ENCODE measurements at regions not wholly inside any gene's neighbourhood (a gene's known extent, or its start where the extent isn't known, plus 50 kb on each side); places are given as distances from the start of the nearest gene placed in this dataset.

- no peak for DNase-seq (ENCODE audit: low read depth in 1 of 2, low spot score in 1 of 2)
Observed at GRCh38 chr7:35398518-35398917, 144.6 kb upstream of the TBX20 start.

GRCh38 chr7:35390146-35390545 lies 136.2 kb upstream of the TBX20 start:
- no peak for DNase-seq (ENCODE audit: low read depth in 1 of 2, low spot score in 1 of 2)

- DNase-seq (ENCODE audit: low read depth in 1 of 2, low spot score in 1 of 2): no peak
Observed at GRCh38 chr7:35389636-35390035, 135.7 kb upstream of the TBX20 start.

DNA sequence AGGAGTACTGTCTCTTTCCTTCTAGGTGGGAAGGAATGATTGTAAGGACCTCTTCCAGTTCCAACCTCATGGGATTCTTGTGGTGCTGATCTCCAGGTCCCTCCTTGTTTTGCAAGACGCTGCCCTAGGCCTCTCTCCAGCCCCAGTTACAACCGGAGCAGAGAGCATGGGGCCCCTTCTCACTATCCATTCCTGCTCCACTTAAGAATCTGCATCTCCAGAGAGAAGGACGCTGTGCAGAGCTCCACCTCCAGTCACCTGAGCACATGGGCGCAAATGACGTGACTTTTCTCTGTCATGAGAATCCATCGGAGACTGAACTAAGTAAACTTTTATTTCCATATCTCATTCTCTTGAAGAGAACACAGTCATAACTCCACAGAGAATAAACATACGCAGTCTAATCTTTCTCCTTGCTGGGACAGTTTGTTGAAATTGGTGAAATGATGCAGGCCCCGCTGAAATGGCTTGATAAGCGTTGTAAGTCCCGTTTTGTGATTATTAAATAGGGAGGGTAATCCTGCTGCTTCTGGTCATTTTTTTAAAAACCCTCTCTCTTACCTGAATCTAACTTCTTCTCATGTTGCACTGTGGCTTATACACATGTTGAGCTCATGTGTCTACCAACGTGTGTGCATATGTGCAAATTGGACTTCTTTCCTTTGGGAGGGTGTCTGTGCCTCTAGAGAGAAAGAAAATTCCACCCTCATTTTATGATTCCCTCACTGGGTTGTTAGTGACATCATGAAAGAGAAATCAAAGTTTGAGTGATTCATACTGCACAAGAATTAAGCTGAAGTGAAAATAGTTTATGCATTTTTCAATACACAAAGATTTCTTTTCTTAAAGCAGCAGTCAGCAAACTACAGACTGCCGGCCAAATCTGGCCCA lies 133.2 kb upstream of the TBX20 start:
- no peak for DNase-seq (ENCODE audit: low read depth in 1 of 2, low spot score in 1 of 2)

DNA sequence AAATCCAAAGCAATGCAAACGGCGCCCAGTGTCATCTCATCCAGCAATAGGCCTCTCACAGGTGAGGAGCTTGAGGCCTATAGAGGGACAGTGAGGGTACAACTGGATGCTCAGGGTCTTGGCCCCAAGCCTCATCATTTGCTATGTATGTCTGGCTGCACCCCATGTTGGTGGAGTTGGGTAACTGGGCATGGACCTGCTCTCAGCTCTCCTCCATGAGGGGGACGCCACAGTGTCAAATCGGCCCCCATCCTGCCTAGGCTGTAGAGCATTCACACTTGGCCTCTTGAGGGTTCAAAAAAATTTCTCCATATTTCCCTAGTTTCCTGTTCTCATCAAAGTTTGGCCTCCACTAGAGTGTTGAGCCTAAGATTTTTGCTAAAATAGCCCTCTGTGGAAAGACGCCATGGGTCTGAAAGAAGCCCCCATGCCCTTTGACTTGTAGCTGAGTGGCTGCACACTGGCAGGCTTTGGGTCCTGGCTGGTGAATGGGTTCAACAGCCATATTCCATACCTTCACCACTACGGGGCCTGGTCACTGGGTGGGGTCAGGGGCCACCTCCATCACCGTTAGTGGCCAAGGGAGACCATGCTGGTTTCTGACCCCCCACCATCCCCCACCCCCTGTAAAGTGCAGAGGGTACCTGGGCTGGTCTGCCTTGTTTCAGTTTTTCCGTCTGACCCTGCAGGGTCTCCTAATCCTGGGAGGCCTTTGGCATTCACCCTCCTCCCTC lies 132.3 kb upstream of the TBX20 start:
- no peak for DNase-seq (ENCODE audit: low read depth in 1 of 2, low spot score in 1 of 2)

DNA sequence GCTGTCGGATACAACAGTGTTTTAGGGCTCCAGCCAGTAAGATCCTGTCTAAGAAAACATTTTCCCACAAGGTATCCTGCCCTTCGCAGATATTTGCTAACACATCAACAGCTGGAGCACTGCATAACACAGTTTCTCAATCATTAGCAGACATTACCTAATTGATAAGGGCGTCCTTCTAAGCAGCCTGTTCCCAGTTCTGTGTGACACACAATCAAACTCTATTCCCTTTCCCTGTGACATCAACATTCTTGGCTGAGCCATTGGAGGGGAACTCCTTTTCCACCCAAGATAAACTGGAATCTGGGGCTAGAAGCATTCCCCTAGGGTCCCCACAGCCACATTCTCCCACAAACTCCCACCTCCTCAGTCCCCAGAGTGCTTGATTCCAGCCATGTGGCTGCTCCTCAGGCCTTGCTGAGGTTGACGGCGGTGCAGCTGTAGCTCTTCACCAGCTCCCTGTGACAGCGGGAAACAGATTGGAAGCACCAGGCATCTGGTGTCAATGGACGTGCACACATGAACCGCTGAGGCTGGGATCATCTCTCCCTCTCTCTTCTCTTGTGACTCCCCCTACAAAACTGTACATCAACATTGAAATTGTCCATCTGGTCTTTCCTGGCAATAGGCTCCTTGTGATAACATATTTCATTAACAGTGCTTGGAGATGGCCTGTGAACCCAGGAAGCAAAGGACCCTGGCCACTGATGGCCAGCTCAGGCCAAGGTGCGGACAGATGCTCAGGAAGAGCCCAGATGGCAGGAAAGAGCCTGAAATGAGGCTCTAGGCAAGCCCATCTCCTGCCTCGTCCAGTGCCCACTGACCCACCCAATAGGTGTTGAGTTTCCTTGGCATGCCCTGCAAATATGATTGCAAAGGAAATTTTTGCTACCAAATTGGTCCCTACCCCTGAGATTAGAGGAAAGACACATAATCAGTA lies 131.1 kb upstream of the TBX20 start:
- no peak for DNase-seq (ENCODE audit: low read depth in 1 of 2, low spot score in 1 of 2)

DNA sequence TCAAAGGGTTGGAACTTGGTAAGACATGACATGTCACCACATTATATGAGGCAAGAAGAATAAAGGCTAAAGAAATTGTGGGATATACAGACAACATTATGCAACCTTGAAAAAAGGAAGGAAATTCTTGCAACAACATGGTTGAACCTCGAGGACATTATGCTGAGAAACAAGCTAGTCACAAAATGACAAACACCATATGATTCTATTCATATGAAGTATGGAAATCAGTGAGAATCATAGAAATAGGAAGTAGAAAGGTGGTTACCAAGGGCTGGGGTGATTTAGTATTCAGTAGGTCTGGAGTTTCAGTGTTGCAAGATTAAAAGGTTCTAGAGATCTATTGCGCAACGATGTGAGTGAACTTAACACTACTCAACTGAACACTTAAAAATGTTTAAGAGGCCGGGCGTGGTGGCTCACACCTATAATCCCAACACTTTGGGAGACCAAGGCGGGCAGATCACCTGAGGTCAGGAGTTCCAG lies 126.9 kb upstream of the TBX20 start:
- DNase-seq (ENCODE audit: low read depth in 1 of 2, low spot score in 1 of 2): no peak

DNA sequence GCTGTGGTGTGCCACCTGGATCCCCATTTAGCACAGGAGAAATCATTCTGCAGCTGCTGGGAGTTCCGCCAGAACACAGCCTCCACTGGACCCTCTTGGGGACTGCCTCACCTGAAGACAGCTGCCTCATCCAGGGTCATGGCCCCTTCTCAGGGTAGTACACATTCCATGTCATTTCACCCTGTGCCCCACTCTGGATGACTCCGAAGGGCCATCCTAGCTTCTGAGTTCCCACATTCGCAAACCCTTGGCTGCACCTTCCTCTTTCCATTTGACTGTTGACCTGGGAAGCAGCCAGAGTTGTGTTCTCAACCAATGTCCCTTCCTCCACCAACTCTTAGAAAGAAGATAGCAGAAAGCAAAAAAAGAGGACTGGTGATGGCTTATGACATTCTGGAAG lies 125.6 kb upstream of the TBX20 start:
- DNase-seq (ENCODE audit: low read depth in 1 of 2, low spot score in 1 of 2): no peak

DNA sequence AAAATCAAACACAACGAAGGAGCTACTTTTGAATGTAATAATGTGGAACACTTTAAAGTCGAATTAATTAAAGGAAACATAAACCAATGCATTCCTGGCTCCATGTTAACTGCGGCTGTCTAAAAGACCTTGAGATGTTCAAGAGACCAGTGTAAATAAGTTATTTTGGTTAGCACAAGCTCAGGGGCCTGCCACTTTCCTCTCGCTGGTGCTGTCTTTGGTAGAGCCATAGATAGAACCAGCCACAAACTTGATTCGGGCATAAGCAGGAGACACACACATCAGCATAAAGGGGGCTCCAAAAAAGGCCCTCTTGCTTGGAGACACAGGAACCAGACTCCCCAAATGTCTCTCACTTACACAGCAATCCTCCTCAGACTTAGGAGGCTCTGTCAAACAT lies 121.6 kb upstream of the TBX20 start:
- DNase-seq (ENCODE audit: low read depth in 1 of 2, low spot score in 1 of 2): no peak

- DNase-seq (ENCODE audit: low read depth in 1 of 2, low spot score in 1 of 2): no peak
Observed at GRCh38 chr7:35374858-35375257, 121.0 kb upstream of the TBX20 start.

- no peak for DNase-seq (ENCODE audit: low read depth in 1 of 2, low spot score in 1 of 2)
Observed at GRCh38 chr7:35371221-35371620, 117.3 kb upstream of the TBX20 start.

DNA sequence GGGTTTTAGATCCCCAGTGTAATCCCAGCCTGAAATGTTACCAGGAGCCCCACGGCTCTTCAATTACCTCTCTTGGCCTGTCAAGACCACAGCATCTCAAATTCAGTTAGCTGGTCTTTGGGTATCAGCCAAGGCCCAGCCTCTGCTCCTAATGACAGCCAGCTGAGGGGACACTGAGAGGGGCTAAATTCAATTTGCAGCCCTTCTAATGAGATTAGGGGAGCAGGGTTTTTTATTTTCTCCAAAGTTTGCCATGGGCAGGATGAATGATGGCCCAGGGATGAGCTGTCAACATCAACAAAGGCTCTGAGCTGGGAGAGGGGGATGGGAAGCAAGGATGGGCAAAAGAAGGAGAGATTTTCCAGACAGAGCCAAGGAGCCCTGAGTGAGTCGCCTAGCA lies 116.8 kb upstream of the TBX20 start:
- DNase-seq (ENCODE audit: low read depth in 1 of 2, low spot score in 1 of 2): no peak

DNA sequence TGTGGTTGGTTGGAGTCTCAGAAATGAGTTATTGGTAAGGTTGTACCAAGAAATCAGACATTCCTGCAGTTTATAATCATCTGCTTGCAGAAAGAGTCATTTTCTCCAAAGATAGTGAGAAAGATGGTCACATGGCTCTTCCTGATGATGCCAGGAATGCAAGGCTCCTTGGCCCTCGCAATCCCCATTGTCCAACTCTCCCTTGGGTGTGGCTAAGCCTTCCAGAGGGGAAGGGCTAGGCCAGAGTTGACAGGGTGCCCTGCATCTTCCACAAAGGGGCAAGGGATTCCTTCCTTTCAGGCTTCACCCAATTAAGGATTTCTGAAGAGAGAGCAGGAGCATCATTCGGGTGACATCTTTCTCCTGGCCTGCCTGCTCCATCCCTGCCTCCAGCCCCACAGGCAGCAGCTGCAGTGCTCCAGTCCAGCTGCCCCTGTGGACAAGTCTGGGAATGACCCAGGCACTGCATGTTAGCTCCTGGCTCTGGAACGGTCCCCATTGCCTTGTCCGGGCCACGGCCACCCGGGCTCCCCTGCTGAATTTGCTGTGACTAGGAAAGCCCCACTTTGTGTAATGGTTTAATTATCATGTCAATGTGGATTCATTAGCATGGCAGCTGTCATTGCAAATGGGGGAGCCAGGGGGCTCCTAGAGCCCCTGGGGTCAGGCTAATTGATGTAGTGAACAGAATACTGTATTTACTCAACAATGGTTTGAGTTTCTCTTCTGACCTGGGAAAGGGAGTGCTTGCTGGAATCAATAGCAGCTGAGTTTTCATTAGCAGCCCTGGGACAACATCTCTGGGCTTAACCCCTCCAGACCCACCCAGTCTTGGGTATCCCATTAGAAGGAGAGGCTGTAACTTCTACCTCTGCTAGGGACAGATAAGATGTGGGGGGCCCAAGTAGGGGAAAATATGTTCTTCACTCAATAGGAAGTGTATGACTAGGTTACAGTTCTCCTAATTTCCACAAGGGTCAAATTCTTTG lies 112.6 kb upstream of the TBX20 start:
- no peak for DNase-seq (ENCODE audit: low read depth in 1 of 2, low spot score in 1 of 2)

- no peak for DNase-seq (ENCODE audit: low read depth in 1 of 2, low spot score in 1 of 2)
Observed at GRCh38 chr7:35365523-35365922, 111.6 kb upstream of the TBX20 start.

DNA sequence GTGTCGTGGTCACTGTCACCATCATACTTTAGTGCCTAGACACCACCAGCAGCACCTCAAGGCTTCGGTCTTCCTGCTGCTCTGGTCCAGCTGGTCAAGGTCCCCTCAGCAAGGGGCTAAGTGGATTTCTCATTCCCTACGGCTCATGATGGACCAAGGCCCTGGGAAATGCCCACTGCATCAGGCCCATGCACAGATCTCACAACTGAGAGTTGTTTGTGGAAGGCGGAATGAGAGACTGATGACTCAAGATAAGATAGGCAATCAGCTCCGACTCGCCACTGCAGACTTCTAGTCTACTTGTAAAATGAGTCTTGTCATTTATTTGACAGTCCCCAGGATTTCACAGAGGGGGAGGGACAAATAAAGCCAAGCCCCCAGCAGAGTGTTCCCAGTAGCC lies 108.4 kb upstream of the TBX20 start:
- no peak for DNase-seq (ENCODE audit: low read depth in 1 of 2, low spot score in 1 of 2)

DNA sequence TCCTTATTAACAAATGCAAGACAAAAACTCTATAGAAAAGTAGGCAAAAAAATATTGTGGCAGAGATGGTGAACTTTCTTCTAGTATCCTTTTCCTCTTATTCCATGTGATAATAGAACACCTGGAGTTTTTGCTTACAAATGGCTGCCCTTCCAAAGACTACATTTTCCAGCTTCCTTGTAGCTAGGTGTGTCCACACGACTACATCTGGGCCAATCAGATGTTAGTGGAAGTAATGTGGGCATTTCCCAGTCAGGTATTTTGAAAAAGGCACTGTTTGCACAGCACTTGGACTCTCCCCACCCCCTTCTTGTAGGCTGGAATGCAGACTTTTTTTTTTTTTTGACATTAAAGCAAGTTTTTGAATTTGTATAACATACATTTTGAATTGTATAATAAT lies 105.5 kb upstream of the TBX20 start:
- no peak for DNase-seq (ENCODE audit: low read depth in 1 of 2, low spot score in 1 of 2)

GRCh38 chr7:35356495-35356894 lies 102.6 kb upstream of the TBX20 start:
- DNase-seq (ENCODE audit: low read depth in 1 of 2, low spot score in 1 of 2): no peak

DNA sequence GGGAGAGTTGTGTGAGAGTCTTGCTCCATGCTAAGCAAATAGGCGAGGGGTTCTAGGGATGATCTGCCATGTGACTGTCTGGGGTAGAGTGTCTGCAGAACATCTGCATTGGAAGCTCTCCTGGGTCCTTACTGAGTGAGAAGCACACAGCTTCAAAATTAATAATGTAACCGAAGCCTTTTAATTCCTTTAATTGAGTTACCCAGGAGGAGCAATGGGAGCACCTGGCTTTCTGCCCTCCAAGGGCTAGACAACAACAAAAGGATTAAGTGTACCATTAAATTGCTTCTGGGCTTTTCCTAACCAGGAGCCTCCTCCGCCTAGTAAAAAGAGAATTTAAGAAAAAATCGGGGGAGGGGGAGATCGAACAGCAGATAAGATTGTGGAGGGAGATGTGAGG lies 102.0 kb upstream of the TBX20 start:
- no peak for DNase-seq (ENCODE audit: low read depth in 1 of 2, low spot score in 1 of 2)

- DNase-seq (ENCODE audit: low read depth in 1 of 2, low spot score in 1 of 2): no peak
Observed at GRCh38 chr7:35355199-35355598, 101.3 kb upstream of the TBX20 start.

GRCh38 chr7:35353481-35353880 lies 99.6 kb upstream of the TBX20 start:
- no peak for DNase-seq (ENCODE audit: low read depth in 1 of 2, low spot score in 1 of 2)
